LNCaP clone FGC (cell line): ENCODE measurements at regions not wholly inside any gene's neighbourhood (a gene's known extent, or its start where the extent isn't known, plus 50 kb on each side); places are given as distances from the start of the nearest gene placed in this dataset.
"Not testable (repeated sequence)": the region's sequence is repeated elsewhere in the genome, so short reads cannot be mapped to it uniquely, and the experiment has no call there.

Experiments
- DNase-seq: peaks from one replicate; pipeline ENCODE4 v3.0.0-alpha.2; 2011; ENCODE audit warnings: low read depth
- H3K4me3 ChIP-seq: 2 replicates; pipeline ENCODE4 v1.5.1; 2011; ENCODE audit warnings: mild to moderate bottlenecking, low read depth, low read length, control low read depth
- TF ChIP-seq, protein P1 (sequence below): IDR thresholded peaks from 2 replicates; pipeline ENCODE4 v1.5.1; 2012; ENCODE audit warnings: mild to moderate bottlenecking; ENCODE audit not compliant: control insufficient read depth, insufficient read depth; ENCODE audit errors: extremely low read depth

DNA sequence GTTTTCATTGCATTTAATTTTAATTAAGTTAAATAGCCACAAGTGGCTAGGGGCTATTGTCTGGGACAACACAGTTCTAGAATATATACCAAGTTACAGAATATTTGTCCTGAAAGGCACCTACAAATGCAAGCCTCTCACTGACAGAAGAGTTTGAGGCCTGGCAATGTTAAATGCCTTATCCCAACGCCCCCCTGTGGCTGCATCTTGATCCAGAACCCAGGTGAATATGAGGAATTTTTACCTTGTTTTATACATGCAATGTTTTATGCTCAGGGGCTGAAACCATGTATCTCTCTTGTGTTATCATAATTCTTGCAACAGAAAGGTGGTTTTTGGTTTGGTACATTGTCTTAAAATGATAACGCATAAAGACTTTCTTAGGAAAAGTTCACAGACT, 71.8 kb upstream of the SEC11C start:
- no peak overlapping the region for H3K4me3 ChIP-seq
- DNase-seq: no peak
- TF ChIP-seq, protein P1, sequence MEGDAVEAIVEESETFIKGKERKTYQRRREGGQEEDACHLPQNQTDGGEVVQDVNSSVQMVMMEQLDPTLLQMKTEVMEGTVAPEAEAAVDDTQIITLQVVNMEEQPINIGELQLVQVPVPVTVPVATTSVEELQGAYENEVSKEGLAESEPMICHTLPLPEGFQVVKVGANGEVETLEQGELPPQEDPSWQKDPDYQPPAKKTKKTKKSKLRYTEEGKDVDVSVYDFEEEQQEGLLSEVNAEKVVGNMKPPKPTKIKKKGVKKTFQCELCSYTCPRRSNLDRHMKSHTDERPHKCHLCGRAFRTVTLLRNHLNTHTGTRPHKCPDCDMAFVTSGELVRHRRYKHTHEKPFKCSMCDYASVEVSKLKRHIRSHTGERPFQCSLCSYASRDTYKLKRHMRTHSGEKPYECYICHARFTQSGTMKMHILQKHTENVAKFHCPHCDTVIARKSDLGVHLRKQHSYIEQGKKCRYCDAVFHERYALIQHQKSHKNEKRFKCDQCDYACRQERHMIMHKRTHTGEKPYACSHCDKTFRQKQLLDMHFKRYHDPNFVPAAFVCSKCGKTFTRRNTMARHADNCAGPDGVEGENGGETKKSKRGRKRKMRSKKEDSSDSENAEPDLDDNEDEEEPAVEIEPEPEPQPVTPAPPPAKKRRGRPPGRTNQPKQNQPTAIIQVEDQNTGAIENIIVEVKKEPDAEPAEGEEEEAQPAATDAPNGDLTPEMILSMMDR: peak; percentile 32

DNA sequence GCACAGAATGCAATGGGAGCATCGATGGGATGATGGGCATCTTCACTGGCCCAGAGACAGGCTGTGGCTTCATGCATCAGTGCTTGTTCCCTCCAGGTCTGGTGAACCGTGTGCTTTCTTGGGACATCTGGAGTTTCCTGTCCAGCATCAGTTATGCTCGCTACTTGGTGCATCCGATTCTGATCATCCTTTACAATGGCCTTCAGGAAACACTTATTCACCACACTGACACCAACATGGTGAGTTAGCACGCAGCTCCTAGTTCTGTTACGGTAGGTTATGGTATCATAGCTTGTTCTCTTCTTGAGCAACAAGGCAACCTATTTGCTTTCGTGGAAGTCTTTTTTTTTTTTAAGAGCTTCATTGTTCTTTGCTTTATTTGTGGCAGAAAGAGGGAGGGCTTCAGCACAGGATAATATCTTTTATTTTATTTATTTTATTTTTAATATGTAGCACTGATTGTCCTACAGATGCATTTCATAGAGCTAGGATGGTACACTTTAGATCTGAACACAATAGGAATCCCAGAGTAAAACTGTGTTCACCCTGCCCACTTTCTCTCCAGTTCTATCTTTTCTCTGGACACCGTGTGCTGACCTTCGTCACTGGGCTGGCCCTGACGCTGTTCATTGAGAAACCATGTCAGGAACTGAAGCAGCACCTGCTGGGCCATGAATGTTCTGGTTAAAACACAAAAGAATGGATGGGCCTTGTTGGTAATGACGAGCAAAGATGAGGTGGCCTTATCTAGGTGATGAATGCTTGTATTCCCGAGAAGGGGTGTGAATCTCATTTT, 71.2 kb upstream of the SEC11C start:
- H3K4me3 ChIP-seq: no peak overlapping the region
- DNase-seq: no peak
- TF ChIP-seq, protein P1: no peak

DNA sequence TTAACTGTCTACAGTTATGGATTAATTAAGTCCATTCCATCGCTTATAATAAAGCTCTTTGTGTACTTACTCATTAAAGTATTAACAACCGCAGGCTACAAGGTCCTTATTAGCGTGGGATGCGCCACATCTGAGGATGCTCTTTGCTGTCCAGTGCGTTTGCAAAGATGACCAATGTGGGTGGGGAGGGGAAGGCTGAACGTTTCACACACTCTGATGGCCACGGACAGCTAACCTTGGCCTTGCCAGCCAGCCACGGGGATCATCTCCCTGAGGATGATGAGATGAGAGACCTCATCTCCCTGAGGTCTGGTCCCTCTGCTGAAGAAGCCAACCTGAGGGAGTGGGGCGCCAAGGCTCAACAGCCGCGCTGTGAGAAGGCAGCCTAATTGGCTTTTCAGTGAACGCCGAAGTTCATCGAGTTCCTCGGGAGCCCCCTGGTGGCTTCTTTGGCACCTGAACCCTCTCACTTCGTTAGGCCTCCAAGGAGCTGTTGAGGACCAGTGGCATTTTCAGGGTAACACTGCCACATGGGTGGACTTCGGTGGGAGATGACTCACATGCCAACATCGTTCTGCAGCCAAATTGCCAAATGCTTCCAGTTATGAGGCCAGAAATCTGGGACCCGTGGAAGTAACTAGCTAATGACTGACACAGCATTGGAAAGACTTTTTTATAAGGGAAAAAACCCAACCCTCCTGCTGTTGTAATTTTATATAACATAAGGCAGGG, 69.3 kb upstream of the SEC11C start:
- H3K4me3 ChIP-seq: no peak overlapping the region
- TF ChIP-seq, protein P1: peak; percentile 53
- DNase-seq: peak; percentile 28

DNA sequence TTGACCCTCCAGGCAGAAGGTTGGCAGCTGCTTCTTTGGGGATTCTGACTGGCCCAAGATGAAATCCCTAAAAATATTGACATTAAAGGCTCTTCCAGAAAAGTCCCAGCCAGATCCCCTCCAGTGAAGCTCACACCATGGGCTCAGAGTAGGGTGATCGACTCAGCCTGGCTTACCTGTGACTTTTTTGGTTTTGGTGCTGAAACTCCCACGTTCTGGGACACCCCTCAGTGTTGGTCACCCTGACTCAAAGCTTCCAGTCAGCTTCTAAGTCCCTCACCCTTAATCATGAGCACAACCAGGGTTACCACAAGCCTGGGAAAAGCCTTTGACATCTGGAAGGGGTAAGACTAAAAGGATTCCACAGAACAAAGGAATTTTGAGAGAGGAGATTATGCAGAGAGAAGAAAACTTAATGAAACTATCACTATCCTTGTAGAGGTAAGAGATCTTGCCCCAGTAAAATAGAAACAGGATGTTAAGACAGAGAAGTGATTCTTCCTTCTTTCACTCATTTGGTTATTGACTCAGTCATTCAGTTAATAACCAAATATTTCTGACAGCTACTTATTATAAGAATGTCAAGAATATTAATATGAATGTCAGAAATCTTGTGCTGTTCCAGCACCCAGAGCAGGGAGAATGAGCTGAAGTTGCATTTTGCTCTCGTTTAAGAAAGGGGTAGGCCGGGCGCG, 66.8 kb upstream of the SEC11C start:
- TF ChIP-seq, protein P1: no peak
- H3K4me3 ChIP-seq: no peak overlapping the region
- no peak for DNase-seq

DNA sequence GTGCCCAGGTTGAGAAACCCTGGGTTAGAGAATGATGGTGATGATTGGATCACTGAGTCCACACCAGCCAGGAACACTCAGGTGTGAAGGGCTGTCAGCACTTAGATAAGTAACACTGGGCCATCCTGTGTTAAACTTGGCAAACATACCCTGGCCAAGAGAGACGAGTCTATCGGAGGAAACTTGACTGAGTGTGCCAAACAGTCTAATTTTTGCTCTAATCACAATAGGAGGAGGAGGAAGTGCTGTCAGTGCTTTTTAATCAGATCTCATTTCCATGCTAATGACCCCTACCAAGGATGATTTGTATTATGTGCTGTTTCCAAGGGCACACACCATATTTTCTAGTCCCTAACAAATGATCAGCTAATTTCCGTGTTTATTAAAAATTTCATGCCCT, 63.8 kb upstream of the SEC11C start:
- no peak overlapping the region for H3K4me3 ChIP-seq
- TF ChIP-seq, protein P1: no peak
- DNase-seq: peak; percentile 83

DNA sequence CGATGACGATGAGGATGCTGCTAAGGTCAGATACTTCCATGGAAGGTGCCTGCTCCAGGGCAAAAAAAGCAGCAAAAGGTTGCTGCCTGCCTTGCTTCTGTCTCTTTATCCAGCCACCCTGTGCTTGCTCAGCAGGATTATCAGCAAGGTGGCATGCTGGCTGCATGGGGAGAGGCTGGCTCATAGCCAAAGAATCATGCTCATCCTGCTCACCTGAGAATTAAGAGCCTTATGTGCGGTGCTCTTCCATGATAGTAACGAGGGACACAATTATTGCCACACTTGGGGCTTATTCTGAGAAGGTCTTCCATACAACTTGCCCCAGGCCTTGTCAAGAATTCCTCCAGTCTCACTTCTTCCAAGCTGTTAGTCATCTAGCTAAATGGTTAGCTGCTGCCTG, 60.4 kb upstream of the SEC11C start:
- no peak overlapping the region for H3K4me3 ChIP-seq
- TF ChIP-seq, protein P1: no peak
- DNase-seq: no peak

DNA sequence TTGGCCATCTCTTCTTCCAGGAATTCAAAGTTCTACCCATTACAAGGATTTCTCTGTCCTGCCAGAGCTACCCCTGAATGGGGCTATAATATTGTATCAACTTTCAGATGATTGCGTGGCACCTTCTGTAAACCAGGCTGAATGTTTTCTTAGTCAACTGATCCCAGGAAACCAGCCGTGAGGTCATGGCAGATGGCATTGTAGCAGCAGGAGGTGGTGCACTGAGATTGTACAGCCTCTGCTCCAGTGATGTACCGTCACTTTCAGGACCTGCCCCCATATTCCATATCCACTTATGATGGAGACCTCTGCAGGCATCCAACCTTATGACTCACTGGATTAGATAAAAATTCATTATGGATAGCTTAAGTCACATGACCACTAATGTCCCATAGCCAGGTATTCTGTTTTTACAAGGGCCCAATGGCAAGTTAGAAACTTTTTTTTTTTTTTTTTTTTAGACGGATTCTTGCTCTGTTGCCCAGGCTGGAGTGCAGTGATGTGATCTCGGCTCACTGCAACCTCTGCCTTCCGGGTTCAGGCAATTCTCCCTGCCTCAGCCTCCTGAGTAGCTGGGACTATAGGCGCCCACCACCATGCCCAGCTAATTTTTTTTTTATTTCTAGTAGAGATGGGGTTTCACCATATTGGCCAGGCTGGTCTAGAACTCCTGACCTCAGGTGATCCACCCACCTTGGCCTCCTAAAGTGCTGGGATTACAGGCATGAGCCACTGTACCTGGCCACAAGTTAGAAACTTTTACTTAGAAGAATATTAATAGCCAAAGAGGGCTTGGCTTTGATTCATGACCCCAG, 59.8 kb upstream of the SEC11C start:
- H3K4me3 ChIP-seq, DNase-seq: not testable (repeated sequence)
